ENCODE measurements at regions not wholly inside any gene's neighbourhood (a gene's known extent, or its start where the extent isn't known, plus 50 kb on each side); places are given as distances from the start of the nearest gene placed in this dataset.

DNA sequence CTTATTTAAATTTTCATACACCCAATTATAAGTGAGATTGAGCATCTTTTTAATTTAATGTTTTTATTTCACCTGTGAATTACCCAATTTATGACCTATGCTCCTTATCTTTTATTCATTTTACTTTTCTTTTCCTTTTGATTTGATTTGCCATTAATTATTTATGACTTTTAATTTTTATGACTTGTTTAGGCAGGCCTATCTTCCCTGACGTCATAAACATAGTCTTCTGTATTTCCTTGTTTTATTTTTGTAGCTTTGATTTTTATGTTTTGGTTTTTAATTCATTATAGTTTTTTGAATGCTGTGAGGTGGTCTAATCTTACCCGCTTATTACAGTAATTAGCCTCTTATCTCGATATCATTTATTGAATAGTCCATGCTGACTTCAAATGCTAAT, 467.1 kb upstream of the FAR2 start:
- no peak for TF ChIP-seq CTCF (conservative IDR thresholded peaks at IDR 0.05; ENCODE audit: low read depth, low read length)
- no peak for DNase-seq (ENCODE audit: low read depth)
- no peak overlapping the region for H3K4me3 ChIP-seq (ENCODE audit: low read length)

DNA sequence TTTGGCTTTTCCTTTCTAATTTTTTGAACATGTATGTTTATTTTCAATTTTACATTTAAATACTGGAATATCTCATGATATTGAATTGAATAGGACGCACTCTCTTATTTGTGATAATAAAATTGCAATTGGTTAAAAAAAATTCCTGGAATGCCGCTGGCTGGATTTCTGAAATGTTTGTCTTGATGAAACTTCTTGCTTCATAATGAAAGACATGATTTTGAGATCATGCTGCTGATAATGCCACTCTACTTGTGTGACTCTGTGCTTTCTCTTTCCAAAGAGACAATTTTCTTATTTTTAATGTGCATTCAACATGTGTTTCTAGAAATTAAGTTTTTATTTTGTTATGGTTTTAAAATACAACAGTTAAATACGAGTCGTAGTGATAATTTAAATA, 465.7 kb upstream of the FAR2 start:
- no peak for DNase-seq (ENCODE audit: low read depth)
- TF ChIP-seq CTCF (conservative IDR thresholded peaks at IDR 0.05; ENCODE audit: low read depth, low read length), result no peak
- no peak overlapping the region for H3K4me3 ChIP-seq (ENCODE audit: low read length)

DNA sequence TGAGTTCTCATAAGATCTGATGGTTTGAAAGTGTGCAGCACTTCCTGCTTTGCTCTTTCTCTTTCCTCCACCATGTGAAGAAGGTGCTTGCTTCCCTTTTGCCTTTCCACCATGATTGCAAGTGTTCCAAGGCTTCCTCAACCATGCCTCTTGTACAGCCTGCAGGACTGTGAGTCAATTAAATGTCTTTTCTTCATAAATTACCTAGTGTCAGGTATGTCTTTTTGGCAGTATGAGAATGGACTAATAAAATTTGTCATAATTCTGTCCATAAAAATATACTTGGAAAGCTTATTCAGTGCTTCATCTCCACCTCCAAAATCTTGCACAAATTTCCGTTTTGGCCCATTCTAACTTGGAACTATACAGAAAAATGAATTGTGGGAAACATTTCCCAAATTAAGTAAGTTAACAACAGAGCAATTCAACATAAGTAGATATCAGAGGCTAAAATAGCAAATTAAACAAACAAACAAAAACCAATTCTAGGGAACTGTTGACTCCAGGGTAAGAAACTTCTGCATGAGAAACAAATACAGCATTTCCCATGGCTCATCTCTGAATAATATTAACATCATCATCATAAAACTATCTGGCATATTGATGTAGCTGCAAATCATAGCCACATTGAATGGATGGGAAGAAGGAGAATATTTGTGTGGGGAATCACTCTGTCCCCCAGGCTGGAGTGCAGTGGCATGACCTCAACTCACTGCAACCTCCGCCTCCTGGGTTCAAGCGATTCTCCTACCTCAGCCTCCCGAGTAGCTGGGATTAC, 459.5 kb upstream of the FAR2 start:
- no peak overlapping the region for H3K4me3 ChIP-seq (ENCODE audit: low read length)
- no peak for DNase-seq (ENCODE audit: low read depth)
- TF ChIP-seq CTCF (conservative IDR thresholded peaks at IDR 0.05; ENCODE audit: low read depth, low read length), result no peak

- no peak overlapping the region for H3K4me3 ChIP-seq (ENCODE audit: low read length)
- no peak for TF ChIP-seq CTCF (conservative IDR thresholded peaks at IDR 0.05; ENCODE audit: low read depth, low read length)
- DNase-seq (ENCODE audit: low read depth), result no peak
Measured at GRCh38 chr12:28693565-28694219, 455.4 kb upstream of the FAR2 start.

GRCh38 chr12:28698553-28698952, 450.5 kb upstream of the FAR2 start:
- no peak for TF ChIP-seq CTCF (conservative IDR thresholded peaks at IDR 0.05; ENCODE audit: low read depth, low read length)
- DNase-seq (ENCODE audit: low read depth), result no peak
- H3K4me3 ChIP-seq (ENCODE audit: low read length), result no peak overlapping the region

- no peak for TF ChIP-seq CTCF (conservative IDR thresholded peaks at IDR 0.05; ENCODE audit: low read depth, low read length)
- no peak for DNase-seq (ENCODE audit: low read depth)
- H3K4me3 ChIP-seq (ENCODE audit: low read length), result no peak overlapping the region
Measured at GRCh38 chr12:28699029-28699428, 450.0 kb upstream of the FAR2 start.

- no peak overlapping the region for H3K4me3 ChIP-seq (ENCODE audit: low read length)
- no peak for TF ChIP-seq CTCF (conservative IDR thresholded peaks at IDR 0.05; ENCODE audit: low read depth, low read length)
- DNase-seq (ENCODE audit: low read depth), result no peak
Measured at GRCh38 chr12:28700161-28700560, 448.9 kb upstream of the FAR2 start.

All from retinal pigment epithelial cell (primary cell).